ENCODE measurements at regions not wholly inside any gene's neighbourhood (a gene's known extent, or its start where the extent isn't known, plus 50 kb on each side); places are given as distances from the start of the nearest gene placed in this dataset.

DNA sequence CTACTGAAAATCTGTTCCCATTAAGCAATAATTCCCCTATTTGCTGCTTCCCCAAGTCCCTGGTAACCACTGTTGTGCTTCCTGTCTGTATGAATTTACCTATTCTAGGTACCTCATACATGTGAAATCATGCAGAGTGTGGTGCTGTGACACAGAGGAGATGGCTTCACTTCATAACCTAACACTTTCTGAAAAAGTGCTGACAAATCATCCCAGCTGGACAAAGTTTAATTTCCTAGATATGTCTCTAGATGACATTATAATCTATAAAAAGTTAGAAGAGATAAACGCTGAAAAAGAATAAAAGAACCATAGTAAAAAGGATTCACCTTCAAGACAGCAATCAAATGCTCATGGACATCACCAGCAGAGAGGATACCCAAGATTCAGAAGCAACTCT is 277.9 kb downstream of the SKIDA1 start (continued):
- TF ChIP-seq MLLT1 (IDR thresholded peaks at IDR 0.05), result no peak
- TF ChIP-seq POLR2AphosphoS2 (IDR thresholded peaks at IDR 0.05; ENCODE audit: low read depth, low read length), result no peak
- no peak for TF ChIP-seq SREBF1 (IDR thresholded peaks at IDR 0.05; ENCODE audit: low read length)
- TF ChIP-seq FOXM1 (IDR thresholded peaks at IDR 0.05; ENCODE audit: low read depth, low read length), result no peak
- TF ChIP-seq RELA (IDR thresholded peaks at IDR 0.05; ENCODE audit: borderline replicate concordance, partially characterized antibody), result no peak

- Histone ChIP-seq H3K27ac (ENCODE audit: control insufficient read depth, insufficient read depth) (no peak overlapping the region), H3K4me3 (no peak overlapping the region), H3K27me3 (replicated peaks in 1 of 2; ENCODE audit: control insufficient read depth in 2 of 2, insufficient read depth in 2 of 2, low read length in 1 of 2) (no peaks in the 10 kb centered on the region), H3K9me3 (replicated peaks; ENCODE audit: control insufficient read depth, insufficient read depth, low read length) (no peaks in the 10 kb centered on the region), H3K79me2 (ENCODE audit: control insufficient read depth, insufficient read depth, low read length) (no peaks in the 10 kb centered on the region), H3K36me3 (ENCODE audit: control insufficient read depth in 2 of 2, insufficient read depth in 2 of 2, low read length in 1 of 2) (no peaks in the 10 kb centered on the region), H3K4me1 (ENCODE audit: control insufficient read depth, insufficient read depth, low read length) (no peaks in the 10 kb centered on the region), H2AFZ (ENCODE audit: control insufficient read depth, low read depth, low read length) (no peak overlapping the region), H4K20me1 (ENCODE audit: control insufficient read depth, insufficient read depth) (no peaks in the 10 kb centered on the region), H3K9ac (ENCODE audit: control insufficient read depth, insufficient read depth, low read length) (no peak overlapping the region), H3K4me2 (ENCODE audit: control insufficient read depth, insufficient read depth) (no peak overlapping the region)
- ChIA-PET SMC1A (ENCODE audit: uncharacterized antibody, unreplicated experiment) (no interaction called here), POLR2A (no interaction called here), RAD21 (ENCODE audit: unreplicated experiment) (no interaction called here), CTCF (no interaction called here)
- in situ Hi-C loops (cut with MboI), result no loop called here
- no TSS peak for BruUV-seq (replicated peaks)
- intact Hi-C loops (cut with micrococcal nuclease; ENCODE audit: unreplicated experiment), result loop anchor here (10.0 kb wide), 1 partner anchor 361 kb away; no protein-coding TSS in a partner anchor
- DNase-seq (ENCODE audit: low read depth, low spot score) (no peak), ATAC-seq (no peak), FAIRE-seq (no peak)
- TF ChIP-seq SUPT20H (IDR thresholded peaks at IDR 0.05; ENCODE audit: borderline replicate concordance, control insufficient read depth, low read depth, low read length), result no peak
- no peak for TF ChIP-seq BCL11A (IDR thresholded peaks at IDR 0.05; ENCODE audit: low read depth, low read length)
- TF ChIP-seq HCFC1 (IDR thresholded peaks at IDR 0.05; ENCODE audit: low read length), result no peak
- no peak for TF ChIP-seq PAX5 (IDR thresholded peaks at IDR 0.05; ENCODE audit: borderline replicate concordance, low read depth, low read length)
- no peak for TF ChIP-seq ZNF24 (IDR thresholded peaks at IDR 0.05)
- no peak for TF ChIP-seq ZBTB40 (IDR thresholded peaks at IDR 0.05; ENCODE audit: borderline replicate concordance)
- TF ChIP-seq MTA2 (IDR thresholded peaks at IDR 0.05; ENCODE audit: low read depth), result no peak
- no peak for TF ChIP-seq ZNF274 (IDR thresholded peaks at IDR 0.05; ENCODE audit: insufficient read depth, insufficient read length)
- no peak for TF ChIP-seq STAT1 (conservative IDR thresholded peaks at IDR 0.05)
- WGBS (ENCODE audit: insufficient coverage, insufficient replicate concordance, low lambda C conversion rate, missing lambda C conversion rate), result 45% methylated on average over 5 of the region's 5 CpGs
Measured at GRCh38 chr10:21246178-21246577, 279.3 kb downstream of the SKIDA1 start.
